NCI-H446 (cell line): ENCODE measurements at regions not wholly inside any gene's neighbourhood (a gene's known extent, or its start where the extent isn't known, plus 50 kb on each side); places are given as distances from the start of the nearest gene placed in this dataset.

Source experiments
- DNase-seq, 2 experiments: peaks; one replicate each; lab custom pipeline; 2025; lab: John Stamatoyannopoulos, UW

DNA sequence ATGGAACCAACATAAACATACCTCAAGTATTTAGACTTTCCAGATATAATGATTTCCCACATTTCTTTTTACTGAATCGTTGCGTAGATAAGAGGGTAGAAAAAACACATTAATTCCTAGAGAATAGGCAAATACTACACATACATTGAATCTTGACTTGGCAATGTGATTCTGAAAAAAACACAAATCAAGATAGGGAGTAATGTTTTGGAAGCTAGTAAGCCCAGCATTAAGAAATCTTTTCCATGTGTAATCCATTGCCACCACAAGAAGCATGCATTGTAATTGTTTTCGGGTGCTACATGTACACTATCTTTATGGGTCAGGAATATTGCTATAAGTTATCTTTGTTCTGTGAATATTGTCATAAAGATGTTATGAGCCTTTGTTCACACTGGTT lies 269.8 kb upstream of the PDGFD start:
- DNase-seq, result no peak

GRCh38 chr11:104432981-104433380 lies 269.0 kb upstream of the PDGFD start:
- DNase-seq, result no peak

DNA sequence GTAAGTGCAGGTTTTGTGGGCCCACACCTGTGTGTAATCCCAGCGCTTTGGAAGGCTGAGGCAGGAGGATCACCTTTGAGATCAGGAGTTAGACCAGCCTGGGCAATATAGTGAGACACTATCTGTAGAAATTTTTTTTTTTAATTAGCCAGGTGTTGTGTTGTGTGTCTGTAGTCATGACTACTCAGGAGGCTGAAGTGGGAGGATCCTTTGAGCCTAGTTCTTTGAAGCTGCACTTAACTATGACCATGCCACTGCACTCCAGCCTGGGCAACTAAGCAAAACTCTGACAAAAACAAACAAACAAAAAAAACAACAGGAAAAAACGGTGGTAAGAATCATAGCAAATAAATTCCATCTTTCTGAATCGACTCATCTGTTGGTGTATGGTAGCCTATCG lies 268.6 kb upstream of the PDGFD start:
- no peak for DNase-seq

GRCh38 chr11:104422324-104422944 lies 258.5 kb upstream of the PDGFD start:
- DNase-seq, result no peak

DNA sequence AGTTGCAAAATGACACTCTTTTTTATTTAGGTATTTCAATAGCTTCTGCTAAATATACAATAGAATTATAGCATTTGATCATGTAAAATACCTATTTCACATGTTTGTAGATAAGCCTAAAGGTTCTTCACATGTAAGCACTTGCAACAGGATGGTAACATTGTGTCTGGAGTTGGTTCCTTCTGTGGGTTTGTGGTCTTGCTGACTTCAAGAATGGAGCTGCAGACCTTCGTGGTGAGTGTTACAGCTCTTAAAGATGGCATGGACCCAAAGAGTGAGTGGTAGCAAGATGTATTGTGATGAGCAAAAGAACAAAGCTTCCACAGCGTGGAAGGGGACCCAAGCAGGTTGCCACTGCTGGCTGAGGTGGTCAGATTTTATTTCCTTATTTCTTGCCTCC lies 246.4 kb upstream of the PDGFD start:
- DNase-seq, result no peak

DNA sequence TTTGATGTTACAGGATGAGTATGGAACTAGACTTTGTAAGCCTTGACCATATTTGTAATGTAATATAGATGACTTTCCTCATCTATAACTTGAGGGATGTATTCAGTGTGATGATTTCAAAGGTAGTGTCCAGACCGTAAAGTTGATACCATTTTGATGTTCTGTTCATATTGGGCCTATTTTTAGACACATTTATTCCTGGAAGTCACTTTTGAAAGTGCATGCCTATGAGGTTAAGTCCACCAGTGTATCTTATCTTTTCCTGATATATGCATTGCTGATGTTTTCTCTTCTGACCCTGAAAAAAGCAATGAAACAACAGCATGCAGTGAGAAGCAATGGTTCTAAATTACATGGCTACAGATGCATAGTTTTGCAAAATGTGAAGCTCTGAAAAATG lies 244.7 kb upstream of the PDGFD start:
- DNase-seq, result no peak

DNA sequence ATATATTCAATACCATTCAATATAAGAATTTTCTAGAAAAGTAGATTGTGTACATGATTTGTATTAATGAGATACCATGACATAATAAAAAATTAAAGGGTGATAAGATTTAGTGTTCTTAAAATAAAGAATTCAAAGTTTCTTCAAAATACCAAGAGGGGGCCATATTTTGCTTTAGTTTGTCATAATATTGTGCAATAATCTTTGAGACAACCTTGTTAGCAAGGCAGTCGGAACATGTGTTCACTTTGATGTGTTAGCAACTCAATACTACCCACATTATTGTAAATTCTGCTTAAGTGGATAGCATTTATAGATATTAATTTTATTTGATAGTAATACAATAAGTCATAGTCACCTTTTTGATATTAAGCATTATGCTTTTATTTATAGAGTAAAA lies 241.3 kb upstream of the PDGFD start:
- DNase-seq, result no peak

DNA sequence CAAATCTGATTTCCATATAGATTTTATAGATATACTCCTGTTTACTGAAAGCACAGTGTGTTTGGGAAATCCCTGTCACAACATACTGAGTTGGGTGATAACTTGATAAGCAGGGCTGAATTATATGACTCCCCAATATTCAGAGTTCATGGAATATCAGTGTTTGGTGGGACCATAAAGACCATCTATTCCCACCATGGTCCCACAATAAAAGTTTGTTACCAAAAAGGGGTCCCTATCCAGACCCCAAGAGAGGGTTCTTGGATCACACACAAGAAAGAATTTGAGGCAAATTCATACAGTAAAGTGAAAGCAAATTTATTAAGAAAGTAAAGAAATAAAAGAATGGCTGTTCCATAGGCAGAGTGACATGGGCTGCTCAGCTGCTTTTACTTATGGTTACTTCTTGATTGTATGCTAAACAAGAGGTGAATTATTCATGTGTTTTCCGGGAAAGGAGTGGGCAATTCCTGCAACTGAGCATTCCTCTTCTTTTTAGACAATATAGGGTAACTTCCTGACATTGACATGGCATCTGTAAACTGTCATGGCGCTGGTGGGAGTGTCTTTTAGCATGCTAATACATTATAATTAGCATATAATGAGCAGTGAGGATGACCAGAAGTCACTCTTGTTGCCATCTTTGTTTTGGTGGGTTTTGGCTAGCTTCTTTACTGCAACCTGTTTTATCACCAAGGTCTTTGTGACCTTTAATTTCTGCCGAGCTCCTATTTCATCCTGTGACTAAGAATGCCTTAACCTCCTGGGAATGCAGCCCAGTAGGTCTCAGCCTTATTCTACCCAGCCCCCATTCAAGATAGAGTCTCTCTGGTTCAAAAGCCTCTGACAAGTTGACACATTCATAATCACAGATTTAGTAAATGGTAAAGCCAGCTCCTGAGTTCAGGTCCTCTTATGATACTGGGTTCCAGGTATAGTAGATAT lies 240.6 kb upstream of the PDGFD start:
- no peak for DNase-seq

GRCh38 chr11:104402812-104403521 lies 239.0 kb upstream of the PDGFD start:
- no peak for DNase-seq

DNA sequence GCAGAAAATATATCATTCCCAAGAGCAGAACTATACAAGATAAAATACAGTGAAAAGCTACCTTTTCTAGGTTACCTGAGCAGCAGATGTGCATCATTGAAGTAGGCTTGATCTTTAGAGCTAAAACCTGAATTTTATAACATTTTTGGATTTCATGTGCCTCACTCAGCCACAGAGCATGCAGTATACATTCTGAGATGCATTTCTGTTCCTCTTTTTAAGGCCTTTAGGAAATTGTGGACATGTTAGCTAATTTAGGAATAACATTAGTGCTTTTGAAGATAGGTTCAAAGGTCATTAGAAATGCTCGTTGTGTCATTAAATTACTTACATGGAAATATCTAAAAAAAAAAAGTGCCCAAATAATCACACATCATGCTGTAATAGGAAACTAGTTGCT lies 230.6 kb upstream of the PDGFD start:
- DNase-seq, result no peak

GRCh38 chr11:104390651-104391050 lies 226.7 kb upstream of the PDGFD start:
- no peak for DNase-seq

GRCh38 chr11:104385884-104386283 lies 221.9 kb upstream of the PDGFD start:
- DNase-seq, result no peak

DNA sequence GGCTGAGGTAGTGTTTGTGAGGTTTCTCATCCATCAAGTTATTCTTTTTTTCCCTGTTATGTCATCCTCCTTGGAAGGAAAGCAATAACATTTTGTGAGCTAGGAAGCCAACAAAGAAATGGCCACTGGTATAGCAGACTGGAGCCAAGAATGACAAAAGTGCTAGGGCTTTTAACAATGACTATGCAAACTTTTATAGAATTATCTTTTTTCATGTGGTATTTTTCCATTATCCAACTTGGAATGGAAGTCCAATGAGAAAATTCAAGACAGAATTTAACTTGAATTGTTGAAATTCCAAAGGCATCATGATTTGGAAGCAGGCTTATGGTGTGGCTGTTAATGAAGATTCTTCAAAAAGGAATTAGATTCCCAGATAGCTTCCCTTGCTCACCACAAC lies 216.4 kb upstream of the PDGFD start:
- peak in 1 of 2 experiments; percentile 71 for DNase-seq

GRCh38 chr11:104372111-104372510 lies 208.2 kb upstream of the PDGFD start:
- DNase-seq, result peak in 1 of 2 experiments; percentile 19

DNA sequence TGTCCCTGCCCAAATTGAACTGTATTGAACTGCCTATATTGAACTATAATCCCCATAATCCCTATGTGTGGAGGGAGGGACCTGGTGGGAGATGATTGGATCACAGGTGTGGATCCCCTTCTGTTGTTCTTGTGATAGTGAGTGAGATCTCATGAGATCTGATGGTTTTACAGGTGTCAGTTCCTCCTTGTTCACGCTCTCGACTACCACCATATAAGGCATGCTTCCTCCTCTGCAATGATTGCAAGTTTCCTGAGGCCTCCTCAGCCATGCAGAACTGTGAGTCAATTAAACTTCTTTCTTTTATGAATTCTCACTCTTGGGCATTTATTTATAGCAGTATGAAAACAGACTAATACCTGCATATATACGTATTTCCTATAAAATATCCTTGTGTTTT lies 206.5 kb upstream of the PDGFD start:
- no peak for DNase-seq

DNA sequence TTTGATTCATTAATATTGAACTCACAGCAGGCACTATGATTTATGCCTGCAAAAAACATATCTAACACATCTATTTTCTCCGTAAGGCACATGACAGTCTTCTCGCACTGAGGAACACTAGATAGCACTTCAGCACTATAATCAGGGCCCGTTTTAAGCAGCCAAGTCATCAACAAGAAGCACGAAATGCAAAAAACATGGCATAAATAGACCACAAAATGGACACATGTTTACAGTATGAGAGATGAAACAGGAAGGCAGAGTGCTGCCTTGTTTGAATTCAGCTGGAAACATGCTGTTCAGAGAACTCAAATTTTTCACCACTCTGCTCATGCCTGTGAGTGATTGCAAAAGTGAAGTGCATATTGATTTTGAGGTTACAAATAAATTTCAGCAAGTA lies 205.8 kb upstream of the PDGFD start:
- DNase-seq, result no peak

- DNase-seq, result no peak
Measured at GRCh38 chr11:104366321-104366734, 202.4 kb upstream of the PDGFD start.

DNA sequence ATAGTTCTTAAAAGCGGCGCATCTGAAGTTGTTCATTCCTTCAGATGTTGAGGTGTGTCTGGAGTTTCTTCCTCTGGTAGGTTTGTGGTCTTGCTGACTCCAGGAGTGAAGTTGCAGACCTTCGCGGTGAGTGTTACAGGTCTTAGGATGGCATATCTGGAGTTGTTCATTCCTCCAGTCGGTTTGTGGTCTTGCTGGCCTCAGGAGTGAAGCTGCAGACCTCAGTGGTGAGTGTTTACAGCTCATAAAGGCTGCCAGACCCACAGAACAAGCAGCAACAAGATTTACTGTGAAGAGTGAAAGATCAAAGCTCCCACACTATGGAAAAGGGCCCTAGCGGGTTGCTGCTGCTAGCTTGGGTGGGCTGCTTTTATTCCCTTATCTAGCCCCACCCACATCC lies 201.7 kb upstream of the PDGFD start:
- DNase-seq, result no peak

DNA sequence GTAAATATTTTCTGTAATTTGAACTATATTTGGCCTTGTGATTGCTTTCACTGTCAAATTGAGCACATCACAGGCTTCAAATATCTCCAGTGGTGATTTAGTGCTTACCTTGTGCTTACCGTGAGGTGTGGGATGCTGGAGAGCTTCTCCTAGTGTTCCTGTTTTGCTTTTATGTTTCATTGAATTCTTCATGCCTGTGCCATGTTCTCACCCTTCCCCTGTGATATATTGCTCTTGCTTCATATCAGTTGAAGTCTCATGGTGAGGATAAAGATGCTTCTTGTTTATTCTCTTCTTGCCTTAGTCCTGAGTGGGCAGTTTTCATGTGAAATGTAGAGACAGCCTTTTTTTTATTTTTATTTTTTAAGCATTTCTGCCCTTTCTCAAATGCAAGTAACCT lies 198.0 kb upstream of the PDGFD start:
- no peak for DNase-seq

DNA sequence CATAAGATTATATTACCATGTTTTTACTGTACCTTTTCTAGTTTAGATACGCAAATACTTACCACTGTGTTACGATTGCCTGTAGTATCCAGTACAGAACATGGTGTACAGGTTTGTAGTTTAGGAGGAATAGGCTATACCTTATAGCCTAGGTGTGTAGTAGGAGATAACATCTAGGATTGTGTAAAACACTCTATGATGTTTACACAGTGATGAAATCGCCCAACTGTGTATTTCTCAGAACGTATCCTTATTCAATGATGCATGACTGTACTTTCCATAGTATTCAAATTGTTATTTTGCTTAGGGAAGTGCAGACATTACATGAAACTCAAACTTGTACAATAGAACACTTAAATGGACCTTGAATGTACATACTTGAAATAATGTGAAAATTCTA lies 188.1 kb upstream of the PDGFD start:
- DNase-seq, result no peak

GRCh38 chr11:104343578-104343977 lies 179.6 kb upstream of the PDGFD start:
- DNase-seq, result peak in 1 of 2 experiments; percentile 36

GRCh38 chr11:104340590-104340989 lies 176.6 kb upstream of the PDGFD start:
- no peak for DNase-seq

- DNase-seq, result no peak
Measured at GRCh38 chr11:104339380-104339831, 175.5 kb upstream of the PDGFD start.
